OCI-LY1 (cell line): ENCODE measurements at regions not wholly inside any gene's neighbourhood (a gene's known extent, or its start where the extent isn't known, plus 50 kb on each side); places are given as distances from the start of the nearest gene placed in this dataset.

Source experiments
- H2AFZ ChIP-seq: fragments of 200-600 bp; sonication (generic), shearing (Covaris generic); 2 replicates; pipeline ENCODE4 v1.6.0; 2014; ENCODE audit warnings: antibody characterized with exemption, mild to moderate bottlenecking, low read length
- H3F3A ChIP-seq: fragments of 200-600 bp; sonication (generic), shearing (Covaris generic); 2 replicates; pipeline ENCODE4 v1.6.0; 2014; ENCODE audit warnings: mild to moderate bottlenecking, antibody characterized with exemption, low read length, moderate library complexity; ENCODE audit not compliant: insufficient read depth
- H3K27ac ChIP-seq: fragments of 200-600 bp; sonication (generic); 2 replicates; pipeline ENCODE4 v1.5.1; 2014; ENCODE audit warnings: low read length, mixed run types, mild to moderate bottlenecking, low read depth; ENCODE audit not compliant: poor library complexity, severe bottlenecking
- H3K27me3 ChIP-seq: fragments of 200-600 bp; sonication (generic); 2 replicates; pipeline ENCODE4 v1.6.0; 2014; ENCODE audit warnings: antibody characterized with exemption, mild to moderate bottlenecking, low read length, moderate library complexity; ENCODE audit not compliant: insufficient read depth
- H3K36me3 ChIP-seq: fragments of 200-600 bp; sonication (generic); 2 replicates; pipeline ENCODE4 v1.6.1; 2014; ENCODE audit warnings: mild to moderate bottlenecking, antibody characterized with exemption, low read length, moderate library complexity, mixed read lengths; ENCODE audit not compliant: insufficient read depth
- H3K4me1 ChIP-seq: fragments of 200-600 bp; sonication (generic); 2 replicates; pipeline ENCODE4 v1.5.1; 2014; ENCODE audit warnings: mild to moderate bottlenecking, low read length, moderate library complexity; ENCODE audit not compliant: insufficient read depth, severe bottlenecking
- H3K4me2 ChIP-seq: fragments of 200-600 bp; sonication (generic), shearing (Covaris generic); 2 replicates; pipeline ENCODE4 v1.6.1; 2014; ENCODE audit warnings: low read length
- H3K4me3 ChIP-seq: fragments of 200-600 bp; sonication (generic); 2 replicates; pipeline ENCODE4 v1.5.1; 2014; ENCODE audit warnings: low read length, low read depth, mild to moderate bottlenecking, mixed read lengths; ENCODE audit not compliant: poor library complexity, severe bottlenecking
- H3K79me2 ChIP-seq: fragments of 200-600 bp; shearing (Covaris generic); 2 replicates; pipeline ENCODE4 v1.6.1; 2016; ENCODE audit warnings: mixed run types, low read length, mixed read lengths; ENCODE audit not compliant: insufficient read depth
- H3K9ac ChIP-seq: fragments of 200-600 bp; sonication (generic), shearing (Covaris generic); 2 replicates; pipeline ENCODE4 v1.6.1; 2014; ENCODE audit warnings: mild to moderate bottlenecking, low read length, mixed read lengths
- H3K9me2 ChIP-seq: fragments of 200-600 bp; sonication (generic), shearing (Covaris generic); 2 replicates; pipeline ENCODE4 v1.6.1; 2014; ENCODE audit warnings: low read depth, mild to moderate bottlenecking, low read length, mixed read lengths
- H3K9me3 ChIP-seq: fragments of 200-600 bp; shearing (Covaris generic); 2 replicates; pipeline ENCODE4 v1.6.1; 2014; ENCODE audit warnings: low read length, mixed read lengths
- H4K20me1 ChIP-seq: fragments of 200-600 bp; sonication (generic), shearing (Covaris generic); 2 replicates; pipeline ENCODE4 v1.6.0; 2016; ENCODE audit warnings: mild to moderate bottlenecking, low read length; ENCODE audit not compliant: insufficient read depth
- EZH2 ChIP-seq: fragments of 200-600 bp; sonication (generic), shearing (Covaris generic); IDR thresholded peaks from 2 replicates; pipeline ENCODE4 v1.8.0; 2017; ENCODE audit warnings: borderline replicate concordance, mixed run types, mild to moderate bottlenecking, antibody characterized with exemption, low read length, moderate library complexity, mixed read lengths
- TF ChIP-seq, protein P1 (sequence below): fragments of 200-600 bp; sonication (generic), shearing (Covaris generic); IDR thresholded peaks from 2 replicates; pipeline ENCODE4 v1.5.1; 2017; ENCODE audit warnings: mild to moderate bottlenecking, antibody characterized with exemption, low read length, moderate library complexity, mixed read lengths

DNA sequence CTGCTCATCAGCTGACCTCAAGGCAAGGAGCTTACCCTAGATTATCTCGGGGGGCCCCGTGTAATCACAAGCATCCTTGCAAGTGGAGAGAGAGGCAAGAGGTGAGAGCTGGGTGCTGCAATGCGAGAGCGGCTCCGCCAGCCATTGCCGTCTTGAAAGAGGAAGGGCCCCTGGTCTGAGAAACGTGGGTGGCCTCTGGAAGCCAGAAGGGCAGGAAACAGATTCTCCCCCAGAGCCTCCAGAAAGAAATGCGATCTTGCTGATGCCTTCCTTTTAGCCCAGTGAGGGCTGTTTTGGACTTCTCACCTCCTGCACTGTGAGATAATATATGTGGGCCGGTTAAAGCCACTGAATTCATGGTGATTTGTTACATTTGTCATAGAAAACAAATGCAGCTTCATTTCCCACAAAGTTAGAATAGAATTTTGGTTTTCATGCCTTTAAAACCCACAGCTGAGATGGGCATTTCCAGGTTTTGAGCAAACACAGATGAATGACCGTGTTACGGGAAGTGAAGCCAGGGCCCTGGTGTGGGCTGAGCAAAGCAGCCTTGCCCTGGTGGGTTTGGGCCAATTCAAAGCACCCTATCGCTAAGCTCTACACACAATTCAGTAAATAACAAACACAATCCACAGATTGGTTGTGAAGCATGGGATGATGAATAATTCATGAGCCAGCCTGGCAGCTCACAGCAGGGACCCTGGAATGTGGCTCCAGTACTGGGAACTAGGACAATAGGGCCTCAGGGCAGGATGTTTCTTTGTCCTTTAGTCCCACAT lies 319.9 kb upstream of the HS6ST1 start:
- H2AFZ ChIP-seq = no peak overlapping the region
- H3K4me2 ChIP-seq = no peak overlapping the region
- 0 out of 2 replicates have a peak, but pooled peaks cover 3% of the 10 kb centered on the region for H3K27me3 ChIP-seq
- H3K36me3 ChIP-seq = no peaks in the 10 kb centered on the region
- TF ChIP-seq EZH2 = no peak
- TF ChIP-seq, protein P1, sequence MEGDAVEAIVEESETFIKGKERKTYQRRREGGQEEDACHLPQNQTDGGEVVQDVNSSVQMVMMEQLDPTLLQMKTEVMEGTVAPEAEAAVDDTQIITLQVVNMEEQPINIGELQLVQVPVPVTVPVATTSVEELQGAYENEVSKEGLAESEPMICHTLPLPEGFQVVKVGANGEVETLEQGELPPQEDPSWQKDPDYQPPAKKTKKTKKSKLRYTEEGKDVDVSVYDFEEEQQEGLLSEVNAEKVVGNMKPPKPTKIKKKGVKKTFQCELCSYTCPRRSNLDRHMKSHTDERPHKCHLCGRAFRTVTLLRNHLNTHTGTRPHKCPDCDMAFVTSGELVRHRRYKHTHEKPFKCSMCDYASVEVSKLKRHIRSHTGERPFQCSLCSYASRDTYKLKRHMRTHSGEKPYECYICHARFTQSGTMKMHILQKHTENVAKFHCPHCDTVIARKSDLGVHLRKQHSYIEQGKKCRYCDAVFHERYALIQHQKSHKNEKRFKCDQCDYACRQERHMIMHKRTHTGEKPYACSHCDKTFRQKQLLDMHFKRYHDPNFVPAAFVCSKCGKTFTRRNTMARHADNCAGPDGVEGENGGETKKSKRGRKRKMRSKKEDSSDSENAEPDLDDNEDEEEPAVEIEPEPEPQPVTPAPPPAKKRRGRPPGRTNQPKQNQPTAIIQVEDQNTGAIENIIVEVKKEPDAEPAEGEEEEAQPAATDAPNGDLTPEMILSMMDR = no peak
- no peaks in the 10 kb centered on the region for H4K20me1 ChIP-seq
- H3K4me1 ChIP-seq = no peaks in the 10 kb centered on the region
- H3K9me3 ChIP-seq = no peaks in the 10 kb centered on the region
- no peaks in the 10 kb centered on the region for H3K79me2 ChIP-seq
- H3K4me3 ChIP-seq = no peak overlapping the region
- no peaks in the 10 kb centered on the region for H3F3A ChIP-seq
- H3K9me2 ChIP-seq = no peaks in the 10 kb centered on the region
- H3K27ac ChIP-seq = no peak overlapping the region
- H3K9ac ChIP-seq = no peak overlapping the region

DNA sequence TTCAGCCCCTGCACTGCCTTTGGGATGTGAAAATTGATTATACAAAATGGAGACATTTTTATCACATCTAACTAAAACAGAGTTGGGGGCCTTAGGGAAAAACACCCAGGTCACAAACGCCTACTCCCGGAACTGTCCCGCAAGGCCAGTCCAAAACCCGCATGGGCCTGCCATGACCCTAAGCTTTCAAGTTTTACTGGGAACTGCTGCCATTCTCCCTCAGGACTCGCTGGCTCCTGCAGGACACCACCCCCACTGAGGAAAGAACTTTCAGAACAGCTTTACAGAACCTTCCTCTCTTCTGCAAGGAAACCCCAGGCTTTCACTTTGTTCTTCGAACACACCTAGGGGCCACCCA lies 320.4 kb upstream of the HS6ST1 start:
- H3K27ac ChIP-seq = no peak overlapping the region
- no peaks in the 10 kb centered on the region for H3K4me1 ChIP-seq
- no peaks in the 10 kb centered on the region for H4K20me1 ChIP-seq
- no peaks in the 10 kb centered on the region for H3K79me2 ChIP-seq
- H3K9me3 ChIP-seq = no peaks in the 10 kb centered on the region
- H3K27me3 ChIP-seq = 0 out of 2 replicates have a peak, but pooled peaks cover 3% of the 10 kb centered on the region
- H3K36me3 ChIP-seq = no peaks in the 10 kb centered on the region
- H3K4me3 ChIP-seq = no peak overlapping the region
- no peak overlapping the region for H2AFZ ChIP-seq
- no peak overlapping the region for H3K4me2 ChIP-seq
- no peaks in the 10 kb centered on the region for H3K9me2 ChIP-seq
- H3F3A ChIP-seq = no peaks in the 10 kb centered on the region
- TF ChIP-seq, protein P1 = no peak
- no peak for TF ChIP-seq EZH2
- no peak overlapping the region for H3K9ac ChIP-seq

DNA sequence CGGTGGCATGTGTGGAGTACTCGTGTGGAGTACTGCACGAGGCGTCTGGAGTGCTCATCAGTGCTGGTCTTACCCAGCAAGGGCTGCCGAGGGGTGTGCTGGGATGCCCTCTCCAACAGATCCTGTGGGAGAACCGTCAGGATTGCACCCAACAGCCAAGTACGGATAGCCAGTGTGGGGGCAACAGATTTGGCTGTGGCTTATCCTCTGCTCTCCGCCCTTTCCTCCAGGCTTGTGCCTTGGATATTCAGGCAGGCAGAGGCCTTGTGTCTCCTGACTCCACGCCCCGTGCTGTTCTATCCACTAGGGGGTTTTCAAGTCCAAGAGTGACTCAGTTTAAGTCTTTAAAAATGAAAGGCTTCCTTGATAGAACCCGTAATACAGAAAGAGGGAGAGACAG lies 321.0 kb upstream of the HS6ST1 start:
- Histone ChIP-seq H3K4me3 (no peak overlapping the region), H3K9me3 (no peaks in the 10 kb centered on the region), H3K36me3 (no peaks in the 10 kb centered on the region), H3K27ac (no peak overlapping the region), H3F3A (no peaks in the 10 kb centered on the region), H3K9me2 (no peaks in the 10 kb centered on the region), H2AFZ (no peak overlapping the region), H3K27me3 (0 out of 2 replicates have a peak, but pooled peaks cover 3% of the 10 kb centered on the region), H3K9ac (no peak overlapping the region), H4K20me1 (no peaks in the 10 kb centered on the region), H3K4me1 (no peaks in the 10 kb centered on the region), H3K79me2 (no peaks in the 10 kb centered on the region), H3K4me2 (no peak overlapping the region)
- TF ChIP-seq, protein P1 = no peak
- TF ChIP-seq EZH2 = no peak
